PFSK-1 (cell line): ENCODE measurements at regions not wholly inside any gene's neighbourhood (a gene's known extent, or its start where the extent isn't known, plus 50 kb on each side); places are given as distances from the start of the nearest gene placed in this dataset.

Experiments
- FOXP2 ChIP-seq: optimal IDR thresholded peaks from 2 replicates; pipeline ENCODE3; 2011; ENCODE audit warnings: borderline replicate concordance, control low read depth, inconsistent platforms; ENCODE audit not compliant: insufficient read depth; ENCODE audit errors: extremely low read length, extremely low read depth
- POLR2AphosphoS5 ChIP-seq: IDR thresholded peaks from 2 replicates; pipeline ENCODE4 v1.6.1; 2012; ENCODE audit warnings: low read depth, mild to moderate bottlenecking, control low read depth, low read length, moderate library complexity
- SIN3A ChIP-seq: IDR thresholded peaks from 2 replicates; pipeline ENCODE4 v1.6.1; 2012; ENCODE audit warnings: mild to moderate bottlenecking, low read length, moderate library complexity, borderline replicate concordance; ENCODE audit not compliant: insufficient read depth
- TAF1 ChIP-seq: IDR thresholded peaks from 2 replicates; pipeline ENCODE4 v1.6.1; 2012; ENCODE audit warnings: low read length, control low read depth, borderline replicate concordance; ENCODE audit not compliant: insufficient read depth
- TF ChIP-seq, protein P1 (sequence below), 2 experiments: IDR thresholded peaks; 2 replicates each; pipeline versions ENCODE4 v1.6.1 to v1.8.0; 2011 to 2012; ENCODE audit warnings: low read depth in 2 of 2, low read length in 2 of 2, control low read depth in 1 of 2, inconsistent platforms in 1 of 2, mild to moderate bottlenecking in 1 of 2, moderate library complexity in 1 of 2; ENCODE audit not compliant: insufficient read depth in 1 of 2

DNA sequence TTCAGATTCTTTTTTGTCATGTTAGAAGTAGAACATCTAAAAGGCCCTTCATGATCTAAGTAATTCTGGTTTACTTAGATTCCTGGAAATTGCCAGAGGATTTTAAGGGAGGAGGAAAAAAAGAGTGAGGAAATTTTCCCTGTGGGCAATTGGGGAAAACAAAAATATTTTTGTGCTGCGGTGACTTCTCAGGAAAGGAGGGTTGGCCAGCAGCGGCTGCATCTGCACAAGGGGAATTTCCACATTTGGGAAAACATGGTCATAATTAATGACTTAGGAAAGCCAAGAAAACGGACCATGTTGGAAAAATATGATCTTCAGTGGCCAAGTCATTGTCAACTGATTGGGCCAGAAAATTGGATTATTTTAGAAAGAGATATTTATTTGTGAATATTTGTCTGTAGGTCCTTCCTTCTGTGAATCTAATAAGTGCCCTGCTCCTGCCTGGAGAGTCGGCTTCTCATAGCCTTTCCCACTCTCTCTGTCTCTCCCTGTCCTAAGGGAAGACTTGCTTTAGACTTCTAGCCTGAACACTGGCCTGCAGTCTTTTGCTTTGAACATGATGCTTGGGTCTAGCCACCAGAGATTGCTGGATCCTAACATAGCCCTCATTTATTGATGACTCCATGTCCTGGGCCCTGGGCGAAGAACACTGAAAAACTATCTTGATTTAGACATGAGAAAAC is 124.2 kb upstream of the MKLN1 start:
- TF ChIP-seq SIN3A = no peak
- TF ChIP-seq, protein P1, sequence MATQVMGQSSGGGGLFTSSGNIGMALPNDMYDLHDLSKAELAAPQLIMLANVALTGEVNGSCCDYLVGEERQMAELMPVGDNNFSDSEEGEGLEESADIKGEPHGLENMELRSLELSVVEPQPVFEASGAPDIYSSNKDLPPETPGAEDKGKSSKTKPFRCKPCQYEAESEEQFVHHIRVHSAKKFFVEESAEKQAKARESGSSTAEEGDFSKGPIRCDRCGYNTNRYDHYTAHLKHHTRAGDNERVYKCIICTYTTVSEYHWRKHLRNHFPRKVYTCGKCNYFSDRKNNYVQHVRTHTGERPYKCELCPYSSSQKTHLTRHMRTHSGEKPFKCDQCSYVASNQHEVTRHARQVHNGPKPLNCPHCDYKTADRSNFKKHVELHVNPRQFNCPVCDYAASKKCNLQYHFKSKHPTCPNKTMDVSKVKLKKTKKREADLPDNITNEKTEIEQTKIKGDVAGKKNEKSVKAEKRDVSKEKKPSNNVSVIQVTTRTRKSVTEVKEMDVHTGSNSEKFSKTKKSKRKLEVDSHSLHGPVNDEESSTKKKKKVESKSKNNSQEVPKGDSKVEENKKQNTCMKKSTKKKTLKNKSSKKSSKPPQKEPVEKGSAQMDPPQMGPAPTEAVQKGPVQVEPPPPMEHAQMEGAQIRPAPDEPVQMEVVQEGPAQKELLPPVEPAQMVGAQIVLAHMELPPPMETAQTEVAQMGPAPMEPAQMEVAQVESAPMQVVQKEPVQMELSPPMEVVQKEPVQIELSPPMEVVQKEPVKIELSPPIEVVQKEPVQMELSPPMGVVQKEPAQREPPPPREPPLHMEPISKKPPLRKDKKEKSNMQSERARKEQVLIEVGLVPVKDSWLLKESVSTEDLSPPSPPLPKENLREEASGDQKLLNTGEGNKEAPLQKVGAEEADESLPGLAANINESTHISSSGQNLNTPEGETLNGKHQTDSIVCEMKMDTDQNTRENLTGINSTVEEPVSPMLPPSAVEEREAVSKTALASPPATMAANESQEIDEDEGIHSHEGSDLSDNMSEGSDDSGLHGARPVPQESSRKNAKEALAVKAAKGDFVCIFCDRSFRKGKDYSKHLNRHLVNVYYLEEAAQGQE (IDR thresholded peaks at IDR 0.05; ENCODE audit: insufficient read depth in 1 of 2, low read depth in 2 of 2, low read length in 2 of 2) = no peak
- no peak for TF ChIP-seq POLR2AphosphoS5
- no peak for TF ChIP-seq TAF1
- TF ChIP-seq FOXP2 = no peak
